ENCODE measurements at regions not wholly inside any gene's neighbourhood (a gene's known extent, or its start where the extent isn't known, plus 50 kb on each side); places are given as distances from the start of the nearest gene placed in this dataset.

DNA sequence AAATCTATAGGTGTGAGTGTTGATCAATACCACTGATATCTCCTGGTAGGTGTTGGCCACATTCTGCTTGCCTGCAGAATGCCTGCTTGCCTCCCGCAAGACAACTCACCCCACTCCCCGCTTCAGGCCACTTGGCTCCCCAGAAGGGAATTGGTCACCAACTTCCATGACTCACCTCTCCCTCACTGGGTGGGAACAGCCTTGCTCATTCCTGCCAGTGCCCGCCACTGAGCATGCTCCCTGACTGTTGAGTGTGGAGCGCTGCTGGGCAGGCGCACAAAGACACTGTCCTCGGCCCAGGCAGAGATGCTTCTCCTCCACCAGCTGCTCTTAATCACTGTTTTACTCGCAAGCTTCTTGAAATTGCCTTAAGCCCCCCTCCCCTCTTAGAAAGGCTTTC is 57.3 kb upstream of the PPP2R3A start:
- TF ChIP-seq, protein P1, sequence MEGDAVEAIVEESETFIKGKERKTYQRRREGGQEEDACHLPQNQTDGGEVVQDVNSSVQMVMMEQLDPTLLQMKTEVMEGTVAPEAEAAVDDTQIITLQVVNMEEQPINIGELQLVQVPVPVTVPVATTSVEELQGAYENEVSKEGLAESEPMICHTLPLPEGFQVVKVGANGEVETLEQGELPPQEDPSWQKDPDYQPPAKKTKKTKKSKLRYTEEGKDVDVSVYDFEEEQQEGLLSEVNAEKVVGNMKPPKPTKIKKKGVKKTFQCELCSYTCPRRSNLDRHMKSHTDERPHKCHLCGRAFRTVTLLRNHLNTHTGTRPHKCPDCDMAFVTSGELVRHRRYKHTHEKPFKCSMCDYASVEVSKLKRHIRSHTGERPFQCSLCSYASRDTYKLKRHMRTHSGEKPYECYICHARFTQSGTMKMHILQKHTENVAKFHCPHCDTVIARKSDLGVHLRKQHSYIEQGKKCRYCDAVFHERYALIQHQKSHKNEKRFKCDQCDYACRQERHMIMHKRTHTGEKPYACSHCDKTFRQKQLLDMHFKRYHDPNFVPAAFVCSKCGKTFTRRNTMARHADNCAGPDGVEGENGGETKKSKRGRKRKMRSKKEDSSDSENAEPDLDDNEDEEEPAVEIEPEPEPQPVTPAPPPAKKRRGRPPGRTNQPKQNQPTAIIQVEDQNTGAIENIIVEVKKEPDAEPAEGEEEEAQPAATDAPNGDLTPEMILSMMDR (conservative IDR thresholded peaks at IDR 0.05 in 1 of 2, IDR thresholded peaks at IDR 0.05 in 1 of 2; ENCODE audit: extremely low read depth in 1 of 2, insufficient read depth in 1 of 2, low read depth in 1 of 2, low read length in 2 of 2), result no peak
- TF ChIP-seq EZH2 (IDR thresholded peaks at IDR 0.05; ENCODE audit: borderline replicate concordance, low read length), result no peak

Measured in mammary epithelial cell (primary cell).